Renal pelvis (tissue), 1 donor: ENCODE measurements at regions not wholly inside any gene's neighbourhood (a gene's known extent, or its start where the extent isn't known, plus 50 kb on each side); places are given as distances from the start of the nearest gene placed in this dataset.
A peak's percentile ranks its signal among the peaks of the same experiment; 100 is the strongest.

Experiments used
- DNase-seq: peaks from one replicate; pipeline ENCODE4 v3.0.0-alpha.2; 2013

GRCh38 chr6:159099961-159100360 lies 55.2 kb upstream of the TAGAP start:
- DNase-seq: no peak

DNA sequence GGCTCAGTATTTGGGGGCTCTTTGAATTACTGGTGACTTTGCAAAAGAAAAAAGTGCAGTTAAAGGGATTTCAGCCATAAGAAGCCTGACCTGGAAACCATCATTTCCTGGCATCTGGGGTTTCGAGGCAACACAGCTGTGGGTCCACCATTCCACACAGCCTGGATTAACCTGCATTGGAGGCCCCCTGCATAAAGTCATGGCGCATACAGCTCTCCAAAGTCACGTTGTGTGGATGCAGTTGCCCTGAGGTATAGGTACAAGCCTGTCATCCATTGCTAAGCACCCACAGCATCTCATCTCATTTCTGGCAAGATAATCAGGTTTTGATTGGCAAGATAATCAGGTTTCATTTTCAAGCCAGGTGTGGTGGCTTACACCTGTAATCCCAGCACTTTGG lies 54.5 kb upstream of the TAGAP start:
- DNase-seq: no peak

GRCh38 chr6:159098636-159099106 lies 53.9 kb upstream of the TAGAP start:
- DNase-seq: peak; percentile 61

- no peak for DNase-seq
These were observed 52.5 kb upstream of the TAGAP start for GRCh38 chr6:159097256-159097655.

DNA sequence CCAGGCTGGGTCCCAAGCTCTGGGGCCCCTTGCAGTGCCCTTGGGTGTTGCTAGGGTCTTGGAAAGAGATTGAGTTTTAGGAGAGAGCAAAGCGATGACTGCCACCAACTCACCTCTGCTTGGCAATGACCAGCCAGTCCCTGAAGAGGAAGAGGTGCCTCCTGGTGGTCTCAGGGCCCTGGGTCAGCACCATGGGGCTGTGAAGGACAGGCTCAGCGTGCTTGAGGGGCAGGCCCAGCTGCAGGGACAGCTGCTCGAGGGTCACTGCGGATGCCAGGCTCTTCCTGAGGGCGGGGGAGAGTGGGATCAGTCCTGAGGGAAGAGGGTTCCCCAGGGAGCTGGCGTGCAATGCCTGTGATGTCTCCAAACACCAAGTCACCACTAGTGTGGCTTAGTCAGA lies 50.8 kb upstream of the TAGAP start:
- no peak for DNase-seq

GRCh38 chr6:159094444-159095252 lies 49.9 kb upstream of the TAGAP start:
- DNase-seq: no peak
